HPDE6-E6E7 (cell line): ENCODE measurements at regions not wholly inside any gene's neighbourhood (a gene's known extent, or its start where the extent isn't known, plus 50 kb on each side); places are given as distances from the start of the nearest gene placed in this dataset.

ENCODE experiments used
- DNase-seq: peaks from one replicate; pipeline ENCODE4 v3.0.0; 2011; ENCODE audit warnings: missing footprints; ENCODE audit errors: extremely low spot score

DNA sequence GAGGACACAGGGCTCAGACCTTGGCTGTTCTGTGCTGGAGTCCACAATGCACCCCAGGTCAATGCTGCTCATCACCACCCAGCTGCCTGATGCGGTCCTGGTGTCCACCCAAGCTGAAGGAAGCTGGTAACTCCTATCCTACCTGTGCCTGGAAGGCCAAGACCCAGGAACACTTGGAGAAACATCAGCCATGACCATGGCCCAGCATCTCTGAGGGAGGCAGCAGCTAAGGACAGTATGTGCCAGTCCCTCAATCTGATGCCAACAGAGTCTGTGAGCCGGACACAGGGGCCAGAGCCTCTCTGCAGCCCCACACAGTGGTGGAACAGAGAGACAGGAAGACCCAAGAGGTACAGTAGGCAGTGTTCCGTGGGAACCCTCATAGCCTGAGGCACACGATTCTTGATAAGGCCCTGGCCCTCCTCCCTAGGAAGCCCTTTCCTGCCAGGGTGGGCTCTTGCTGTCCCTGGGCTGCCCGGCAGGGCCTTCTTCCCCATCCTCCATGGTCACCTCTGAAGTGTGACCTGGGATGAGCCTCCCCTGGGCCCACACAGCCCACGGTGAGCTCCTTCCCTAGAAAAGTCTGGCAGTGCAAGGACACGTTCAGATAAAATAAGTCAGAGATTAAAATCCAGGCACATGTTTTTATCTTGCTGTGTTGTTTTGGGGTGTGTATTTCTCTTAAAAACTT is 170.7 kb downstream of the THBS2 start:
- DNase-seq: no peak

- DNase-seq: no peak
Observed at GRCh38 chr6:169082093-169082492, 171.6 kb downstream of the THBS2 start.

DNA sequence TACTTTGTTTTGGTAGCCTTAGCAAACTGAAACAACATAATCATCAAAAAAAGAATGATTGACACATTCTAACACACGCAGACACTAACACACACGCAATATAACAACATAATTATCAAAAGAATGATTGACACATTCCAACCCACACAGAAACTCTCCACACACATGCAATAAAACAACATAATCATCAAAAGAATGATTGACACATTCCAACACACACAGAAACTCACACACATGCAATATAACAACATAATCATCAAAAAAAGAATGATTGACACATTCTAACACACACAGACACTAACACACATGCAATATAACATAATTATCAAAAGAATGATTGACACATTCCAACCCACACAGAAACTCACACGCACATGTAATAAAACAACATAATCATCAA is 172.4 kb downstream of the THBS2 start:
- no peak for DNase-seq

- no peak for DNase-seq
Observed at GRCh38 chr6:169079650-169080049, 174.0 kb downstream of the THBS2 start.

DNA sequence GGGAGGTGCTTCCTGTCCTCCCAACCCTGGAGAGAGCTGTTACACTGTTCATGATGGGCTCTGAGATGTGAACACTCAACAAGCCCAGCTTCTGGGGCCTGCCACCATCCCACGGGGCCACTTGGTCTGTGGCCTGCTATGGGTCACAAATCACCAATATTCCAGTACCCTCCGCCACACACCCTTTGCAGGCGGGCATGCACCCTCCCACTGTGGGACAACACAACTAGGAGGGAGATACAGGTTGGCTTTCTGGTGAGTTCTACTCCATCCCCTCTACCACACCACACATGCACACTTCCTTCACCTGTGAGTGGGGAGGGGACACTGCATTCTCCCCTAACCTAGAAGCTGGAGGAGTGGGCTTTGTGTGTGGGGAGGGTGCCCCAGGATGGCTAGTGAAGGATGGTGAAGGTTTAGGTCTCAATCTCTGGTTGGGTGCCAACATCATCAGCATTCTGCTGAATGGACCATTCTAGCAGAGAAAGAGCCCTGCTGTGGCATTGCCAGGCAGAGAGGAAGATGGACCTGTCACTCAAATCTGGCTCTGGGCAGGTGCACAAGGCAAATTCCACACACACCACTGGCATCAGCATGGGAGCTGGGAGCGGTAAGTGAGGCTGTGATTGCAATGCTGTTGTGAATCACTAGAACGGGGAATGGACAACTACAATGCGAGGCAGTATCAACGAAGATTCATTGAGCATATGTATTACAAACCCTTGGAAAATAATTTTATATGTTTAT is 175.1 kb downstream of the THBS2 start:
- no peak for DNase-seq

GRCh38 chr6:169075915-169076654 is 177.6 kb downstream of the THBS2 start:
- no peak for DNase-seq

DNA sequence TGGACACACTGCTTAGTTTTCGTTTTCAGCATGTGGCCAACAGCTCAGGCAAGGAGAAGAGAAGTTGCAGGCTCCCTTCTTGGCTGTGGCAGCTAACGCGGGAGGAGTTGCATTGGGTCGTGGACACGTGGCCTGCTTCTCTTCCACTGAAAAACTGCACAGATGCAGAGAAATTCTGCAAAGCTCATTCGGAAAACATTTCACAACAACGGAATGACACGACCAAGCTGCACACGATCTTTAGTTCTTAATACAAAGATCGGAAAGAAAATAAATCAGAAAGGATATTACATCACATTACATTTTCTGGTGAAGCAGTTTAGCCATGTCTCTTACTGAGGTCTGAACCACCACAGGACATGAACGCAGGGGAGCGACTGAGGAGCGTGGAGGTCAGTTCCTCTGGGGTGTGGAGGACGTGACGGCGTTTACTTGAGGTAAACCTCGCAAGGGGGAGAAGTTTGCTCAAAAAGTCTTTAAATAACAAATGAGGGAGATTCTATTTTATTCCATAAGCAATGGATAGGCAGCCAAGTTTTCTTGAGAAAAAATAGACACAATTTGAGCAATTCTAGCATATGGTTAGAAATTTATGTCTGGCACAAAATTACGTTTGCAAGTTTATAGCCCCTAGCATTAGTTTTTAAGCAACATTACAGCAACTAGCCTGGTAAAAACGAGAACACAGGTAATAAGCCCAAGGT is 178.3 kb downstream of the THBS2 start:
- DNase-seq: no peak

DNA sequence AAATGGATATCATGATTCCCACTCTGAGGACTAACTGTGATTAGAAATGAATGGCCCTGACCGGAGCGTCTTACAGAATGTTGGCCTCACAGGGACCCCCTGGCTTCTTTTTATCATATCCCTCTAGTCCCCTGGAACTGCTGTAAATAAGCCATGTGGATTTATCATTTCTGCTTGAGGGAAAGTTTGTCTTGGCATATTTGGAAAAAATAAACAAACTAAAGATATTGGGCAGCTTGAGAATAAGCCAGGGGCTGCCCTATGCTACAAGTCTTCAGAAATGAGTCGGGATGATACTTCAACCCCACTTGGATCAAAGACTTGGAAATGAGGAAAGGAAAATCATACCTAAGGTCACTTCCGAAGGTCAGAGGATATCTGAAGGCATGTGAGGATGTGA is 179.1 kb downstream of the THBS2 start:
- DNase-seq: no peak

DNA sequence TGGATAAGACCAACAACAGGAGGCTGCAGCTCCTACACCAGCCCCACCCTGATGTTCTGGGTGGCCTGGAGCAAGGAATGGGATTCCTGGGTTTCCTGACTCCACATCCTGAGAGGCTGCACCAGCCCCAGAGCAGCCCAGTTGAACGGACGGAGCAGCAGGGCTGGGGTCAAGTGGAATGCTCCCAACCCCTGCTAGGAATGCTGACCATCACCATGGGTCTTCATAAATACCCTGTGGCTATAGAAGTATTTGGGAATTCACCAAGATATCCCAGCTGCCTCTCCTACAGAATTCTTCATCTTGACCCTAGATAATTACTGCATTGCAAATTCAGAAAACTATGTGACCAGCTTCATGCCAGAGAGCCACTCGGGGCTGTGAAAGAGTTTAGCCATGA is 180.3 kb downstream of the THBS2 start:
- DNase-seq: no peak

DNA sequence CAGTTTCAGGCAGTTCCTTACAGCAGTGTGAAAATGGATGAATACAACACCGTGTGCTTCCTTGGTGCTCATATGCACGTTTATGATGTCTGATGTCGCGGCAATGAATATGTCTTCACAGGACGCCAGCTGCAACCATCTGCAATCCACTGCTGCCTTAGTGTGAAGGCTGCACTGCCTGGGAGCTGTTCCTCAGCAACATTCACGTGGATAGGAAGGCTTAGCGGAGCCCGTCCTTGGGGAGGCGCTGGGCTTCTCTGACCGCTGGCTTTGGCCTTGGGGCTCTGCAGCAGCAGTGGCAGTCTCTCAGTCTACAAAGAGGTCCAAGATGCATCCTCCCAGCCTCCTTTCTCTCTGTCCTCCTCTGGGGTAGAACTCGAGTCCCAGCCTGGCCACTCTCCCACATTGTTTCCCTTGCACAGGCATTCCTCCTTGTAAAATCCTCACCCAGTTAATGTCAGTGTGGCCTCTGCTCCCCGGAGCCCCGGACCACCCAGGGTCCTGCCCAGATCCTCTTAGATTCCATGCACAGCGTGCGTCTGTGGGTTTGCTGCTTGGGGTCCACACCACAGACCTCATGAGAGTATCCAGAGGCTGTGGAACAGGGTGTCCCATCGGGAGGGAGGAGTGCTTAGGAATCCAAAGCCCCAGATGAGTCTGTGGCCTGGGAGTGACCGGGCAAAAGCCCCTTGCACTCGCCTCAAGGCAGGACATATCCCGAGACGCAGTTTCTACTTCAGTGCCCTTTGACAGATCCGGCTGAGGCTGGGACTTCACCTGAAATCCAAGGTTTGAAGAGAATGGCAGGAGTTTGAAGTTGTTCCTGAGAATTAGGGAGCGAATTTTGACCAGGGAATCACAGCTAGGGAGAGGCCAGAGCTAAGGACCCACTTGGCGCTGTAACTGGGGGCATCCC is 181.3 kb downstream of the THBS2 start:
- no peak for DNase-seq

GRCh38 chr6:169071394-169071793 is 182.3 kb downstream of the THBS2 start:
- no peak for DNase-seq

DNA sequence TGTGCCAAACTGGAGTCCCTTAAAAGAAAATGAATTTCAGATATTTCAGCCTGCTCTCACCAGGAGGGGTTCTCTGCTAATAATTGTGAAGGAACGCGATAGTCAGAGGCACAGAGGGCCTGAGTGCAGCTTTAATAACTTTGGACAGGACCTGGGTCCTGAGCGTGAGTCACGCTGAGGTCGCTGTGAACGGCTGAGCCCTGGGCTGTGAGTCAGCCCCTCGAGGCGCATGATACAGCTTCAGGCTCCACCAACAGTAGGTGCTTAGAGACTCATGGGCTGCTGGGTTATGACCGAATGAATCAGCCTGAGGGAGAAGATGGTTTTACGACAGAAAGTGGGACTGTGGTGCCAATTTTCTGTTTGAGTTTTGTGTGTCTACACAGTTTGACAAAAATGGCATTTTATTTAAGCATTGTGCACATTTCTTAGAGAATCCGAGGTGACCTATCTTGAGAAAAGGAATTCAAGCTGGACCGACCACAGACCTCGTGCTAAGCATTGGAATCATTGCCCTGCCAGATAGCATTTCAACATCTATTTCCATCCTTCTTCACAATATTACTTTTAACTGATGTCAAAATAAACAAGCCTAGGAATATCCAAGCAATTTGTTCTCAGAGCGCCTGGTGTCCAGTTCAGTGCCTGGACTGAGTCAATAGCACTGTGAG is 183.0 kb downstream of the THBS2 start:
- peak; percentile 93 for DNase-seq

DNA sequence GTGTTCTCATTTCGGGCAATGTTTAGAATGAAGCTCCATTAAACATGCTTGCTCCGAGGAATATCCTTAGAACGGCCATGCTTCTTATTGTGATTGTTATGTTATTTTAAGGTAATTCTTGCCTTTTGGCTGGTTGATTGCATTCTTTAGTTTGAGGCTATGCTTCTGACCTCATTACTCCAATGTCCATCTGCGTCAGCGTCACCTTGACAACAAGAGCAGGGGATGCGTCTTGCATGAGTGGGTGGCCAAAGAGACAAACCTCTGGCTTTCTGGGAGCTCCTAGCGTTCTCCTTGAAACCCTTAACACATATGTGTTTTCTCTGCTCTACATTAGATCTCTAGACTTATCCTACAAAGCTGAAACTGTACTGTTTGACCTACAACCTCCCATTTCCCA is 184.3 kb downstream of the THBS2 start:
- no peak for DNase-seq

GRCh38 chr6:169064194-169064593 is 189.5 kb downstream of the THBS2 start:
- DNase-seq: no peak

DNA sequence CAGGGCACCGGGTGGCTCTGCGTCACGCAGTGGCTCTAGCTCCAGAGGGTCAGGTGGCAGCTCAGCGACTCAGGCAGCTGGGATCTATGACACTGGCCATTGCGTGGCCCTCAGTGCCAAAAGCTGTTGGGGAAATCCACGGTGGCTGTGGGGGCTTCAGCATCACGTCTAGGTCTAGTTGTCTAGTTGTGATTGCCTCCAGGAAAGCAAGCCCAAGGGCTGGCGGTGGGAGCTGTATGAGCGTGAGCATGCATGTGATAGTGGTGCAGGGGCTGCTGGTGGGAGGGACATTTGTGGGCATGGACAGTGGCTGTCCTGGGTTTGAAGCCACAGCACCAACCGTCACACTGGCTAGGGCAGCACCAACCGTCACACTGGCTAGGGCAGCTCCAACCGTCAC is 191.4 kb downstream of the THBS2 start:
- no peak for DNase-seq

GRCh38 chr6:169058634-169059033 is 195.0 kb downstream of the THBS2 start:
- DNase-seq: no peak

- no peak for DNase-seq
Observed at GRCh38 chr6:169052462-169052861, 201.2 kb downstream of the THBS2 start.

DNA sequence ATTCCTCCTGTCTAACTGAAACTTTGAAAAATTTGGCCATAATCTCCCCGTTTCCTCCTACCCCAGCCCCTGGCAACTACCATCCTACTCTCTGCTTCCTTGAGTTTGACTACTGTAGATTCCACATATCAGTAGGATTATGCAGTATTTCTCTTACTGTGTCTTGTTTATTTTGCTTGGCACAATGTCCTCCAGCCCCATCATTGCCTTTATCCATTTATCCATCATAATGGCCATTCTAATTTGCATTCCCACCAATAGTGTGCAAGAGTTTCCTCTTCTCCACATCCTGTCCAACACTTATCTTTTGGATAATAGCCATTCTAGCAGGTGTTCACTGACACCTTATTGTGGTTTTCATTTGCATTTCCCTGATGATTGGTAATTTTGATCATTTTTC is 202.3 kb downstream of the THBS2 start:
- DNase-seq: no peak

GRCh38 chr6:169048865-169049205 is 204.8 kb downstream of the THBS2 start:
- no peak for DNase-seq

DNA sequence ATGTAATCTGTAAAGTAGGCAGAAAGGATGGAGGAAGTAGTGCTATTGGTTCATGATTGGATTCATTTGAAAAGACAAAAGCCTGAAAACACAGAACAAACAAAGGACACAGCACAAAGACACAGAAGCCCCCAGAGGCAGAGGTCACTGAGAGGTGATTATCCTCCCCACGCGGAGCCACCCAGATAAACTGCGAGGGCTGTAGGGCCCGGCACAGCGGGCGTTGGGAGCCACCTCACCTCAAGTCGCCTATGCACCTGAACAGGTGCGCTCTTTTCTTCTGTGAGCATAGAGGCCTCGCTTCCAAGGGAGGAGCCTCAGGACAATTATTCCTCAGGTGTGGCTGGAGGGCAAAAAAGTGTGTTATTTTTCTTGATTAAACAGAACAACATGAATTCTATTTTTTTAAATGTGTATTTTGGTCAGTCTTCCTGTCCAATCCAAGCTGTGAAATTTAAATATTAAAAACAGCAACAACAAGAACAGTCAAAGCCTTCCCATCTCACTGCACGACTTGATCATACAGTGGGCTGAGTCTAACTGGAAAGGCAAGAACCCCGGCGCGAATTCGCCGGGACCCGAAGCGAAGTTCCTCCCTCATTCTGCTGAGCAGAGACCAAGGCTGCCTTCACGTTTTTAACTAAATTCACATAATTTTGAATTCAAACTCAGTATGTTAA is 205.3 kb downstream of the THBS2 start:
- no peak for DNase-seq
